ENCODE measurements at regions not wholly inside any gene's neighbourhood (a gene's known extent, or its start where the extent isn't known, plus 50 kb on each side); places are given as distances from the start of the nearest gene placed in this dataset.

DNA sequence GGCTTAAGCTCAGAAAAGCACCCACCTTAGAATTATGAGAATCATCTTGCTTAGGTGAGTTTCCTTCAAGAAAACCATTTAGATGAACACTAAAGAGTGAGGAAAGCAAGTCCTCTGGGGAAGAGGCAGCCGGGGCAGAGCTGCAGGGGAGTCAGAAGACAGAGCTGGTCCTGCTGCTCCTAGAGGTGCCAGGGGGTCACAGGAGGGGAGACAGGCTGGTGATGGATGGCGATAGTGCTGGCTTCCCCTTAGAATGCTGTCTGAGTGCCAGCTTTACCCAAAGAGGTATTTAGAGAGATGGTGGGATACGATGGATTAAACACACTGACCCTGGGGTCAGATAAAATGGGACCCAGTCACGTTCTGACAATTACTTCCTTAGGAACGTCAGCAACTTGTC lies 269.4 kb downstream of the TDRD15 start:
- no peak for DNase-seq (ENCODE audit: low read depth, low spot score)

DNA sequence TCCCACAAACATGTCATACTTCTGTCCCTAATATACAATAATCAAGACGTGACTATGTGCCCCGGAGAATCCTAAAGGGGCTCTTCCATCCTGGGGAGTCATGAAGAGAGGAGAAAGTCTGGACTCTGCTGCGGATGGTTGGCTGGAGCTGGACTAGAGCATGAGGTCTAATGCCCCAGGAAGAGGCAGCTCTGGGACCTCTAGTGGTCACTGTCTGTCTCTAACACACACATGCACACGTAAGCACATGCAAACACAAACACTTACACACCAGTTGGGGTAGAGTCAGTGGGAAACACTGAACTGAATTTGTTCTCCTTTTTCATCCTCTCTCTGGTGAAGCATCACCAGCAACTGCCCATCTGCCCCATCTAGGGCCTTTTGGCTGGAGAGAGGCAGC lies 271.6 kb downstream of the TDRD15 start:
- no peak for DNase-seq (ENCODE audit: low read depth, low spot score)

DNA sequence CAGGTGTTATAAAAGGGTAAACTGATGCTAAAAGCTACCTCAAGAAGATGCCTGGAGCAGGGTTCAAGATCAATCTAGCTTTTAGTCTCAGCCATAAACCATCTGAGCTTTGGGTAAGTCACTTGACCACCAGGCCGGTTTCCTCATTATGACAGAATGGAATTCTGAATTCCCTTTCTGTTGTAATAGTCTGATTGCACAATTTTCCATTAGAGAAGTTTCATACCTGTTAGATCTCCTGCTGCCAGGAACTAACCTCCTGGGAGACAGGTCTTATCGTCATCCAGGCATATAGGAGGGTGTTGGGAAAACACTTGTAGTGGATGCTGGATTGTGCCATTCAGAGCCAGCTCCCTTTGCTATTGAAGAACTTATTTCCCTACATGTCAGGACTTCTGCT lies 272.5 kb downstream of the TDRD15 start:
- DNase-seq (ENCODE audit: low read depth, low spot score) = no peak

DNA sequence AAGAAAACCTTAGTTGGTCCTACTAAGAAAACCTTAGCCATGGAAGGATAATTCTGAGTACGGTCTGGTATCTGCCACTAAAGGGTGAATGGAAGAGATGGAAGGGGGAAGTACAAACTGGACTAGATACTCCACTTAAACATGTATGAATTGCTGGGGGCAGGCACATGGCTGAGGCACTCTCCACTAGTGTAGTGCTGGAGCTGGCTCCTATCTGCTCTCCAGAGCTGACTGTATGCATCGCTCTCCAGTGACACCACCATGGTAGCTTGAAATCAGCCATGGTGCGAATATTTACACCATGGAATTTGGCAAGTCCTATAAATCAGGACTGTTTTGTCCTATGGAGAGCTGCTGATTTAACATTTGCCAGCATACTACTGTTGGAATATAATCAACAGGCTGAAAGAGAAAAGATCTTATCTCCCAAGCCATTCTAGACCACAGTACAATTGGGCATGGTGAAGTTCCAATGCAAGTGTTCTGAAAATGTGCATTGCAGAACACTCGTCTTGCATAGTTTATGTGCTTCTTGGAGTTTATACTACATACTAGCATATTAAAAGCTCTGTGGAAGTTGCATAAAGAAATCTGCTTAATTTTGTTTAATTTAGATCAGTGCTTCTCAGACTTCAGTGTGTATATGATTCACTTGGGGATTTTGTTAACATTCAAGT lies 277.4 kb downstream of the TDRD15 start:
- no peak for DNase-seq (ENCODE audit: low read depth, low spot score)

DNA sequence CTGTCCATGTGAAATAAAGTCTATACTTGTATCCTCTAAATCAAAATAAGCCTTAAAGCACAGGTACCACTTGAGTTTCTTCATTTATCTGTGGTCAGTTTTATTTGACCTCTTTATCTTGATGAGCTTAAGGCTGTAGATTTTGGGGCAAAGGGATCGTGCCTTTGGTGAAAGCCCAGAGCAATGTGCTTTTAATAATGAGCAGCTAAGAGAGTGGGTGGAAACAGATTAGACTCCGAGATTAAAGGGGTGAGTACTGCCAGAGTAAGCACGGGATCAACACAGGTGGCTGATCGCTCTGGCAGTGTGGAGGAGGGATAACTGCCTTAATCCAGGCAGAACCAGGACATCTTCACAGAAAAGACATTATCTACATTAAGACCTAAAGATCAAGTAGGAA lies 280.4 kb downstream of the TDRD15 start:
- DNase-seq (ENCODE audit: low read depth, low spot score) = no peak

DNA sequence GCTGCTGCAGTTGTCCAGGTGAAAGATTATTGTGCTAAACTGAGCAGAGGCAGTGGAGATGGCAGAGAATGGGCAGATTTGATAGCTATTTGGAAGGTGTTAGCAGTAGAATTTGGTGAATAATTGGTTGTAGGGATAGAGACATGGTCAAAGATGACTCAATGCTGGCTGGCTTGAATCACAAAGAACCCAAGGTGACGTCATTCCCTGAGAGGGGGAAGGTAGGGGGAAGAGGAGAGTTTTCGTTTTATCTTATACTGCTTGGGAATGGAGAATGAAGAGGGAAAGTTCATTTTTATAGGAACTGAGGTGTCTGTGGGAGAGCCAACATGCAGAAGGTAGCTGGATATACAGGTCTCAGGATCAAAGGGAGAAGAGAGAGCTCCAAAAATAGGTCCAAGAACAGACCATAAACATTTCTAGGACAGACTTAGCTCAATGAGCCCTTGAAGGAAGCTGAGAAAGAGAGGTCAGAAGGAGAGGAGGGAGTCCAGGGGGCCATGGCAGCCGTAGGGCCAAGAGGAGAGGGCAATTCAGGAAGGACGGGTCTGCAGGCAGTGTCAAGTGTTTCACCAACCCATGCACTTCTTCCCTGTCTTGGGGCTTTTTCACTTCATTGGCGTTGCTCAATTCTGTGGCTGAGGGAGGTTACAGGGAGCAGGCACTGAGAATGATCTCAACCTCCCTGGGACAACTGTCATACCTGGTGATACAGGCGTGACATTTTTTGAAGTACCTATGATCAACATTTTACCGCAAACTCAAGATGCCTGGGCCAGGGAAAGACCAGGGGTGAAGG lies 281.3 kb downstream of the TDRD15 start:
- no peak for DNase-seq (ENCODE audit: low read depth, low spot score)

DNA sequence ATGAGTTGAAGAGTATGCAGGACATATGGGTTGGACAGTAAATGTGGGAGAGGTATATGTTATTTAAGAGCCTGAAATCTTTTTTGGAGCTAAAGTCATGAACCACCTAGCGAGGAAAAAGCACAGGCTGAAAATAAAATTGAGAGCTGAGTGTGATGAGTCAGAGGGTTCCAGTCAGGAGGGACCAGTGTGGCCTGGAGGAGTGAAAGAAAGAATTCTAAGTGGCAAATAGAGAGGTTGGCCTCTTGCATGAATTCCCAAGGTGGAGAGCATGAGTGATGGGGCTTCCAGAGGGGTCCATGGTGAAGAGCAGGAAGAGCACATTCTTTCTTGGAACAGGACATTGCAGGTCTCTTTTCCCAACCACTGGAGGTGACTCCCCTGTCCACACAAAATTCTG lies 282.6 kb downstream of the TDRD15 start:
- no peak for DNase-seq (ENCODE audit: low read depth, low spot score)

DNA sequence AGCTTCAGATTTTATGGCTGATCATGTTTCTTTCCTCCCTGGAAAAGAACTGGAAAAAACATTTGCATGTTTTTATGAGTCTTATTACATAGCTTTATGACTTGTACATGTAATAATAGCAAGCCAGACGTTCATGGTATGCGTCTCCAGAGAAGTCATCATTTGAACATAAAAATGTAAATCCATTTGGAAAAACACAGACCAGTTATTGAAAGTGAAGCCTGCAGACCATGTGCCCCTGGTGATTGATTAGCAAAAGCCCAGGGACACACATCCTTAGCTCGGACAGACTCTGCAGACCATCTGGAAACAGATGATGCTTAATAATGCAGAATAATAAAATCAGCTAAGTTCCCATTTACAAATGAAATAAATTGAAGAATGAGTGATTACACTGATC lies 283.1 kb downstream of the TDRD15 start:
- no peak for DNase-seq (ENCODE audit: low read depth, low spot score)

DNA sequence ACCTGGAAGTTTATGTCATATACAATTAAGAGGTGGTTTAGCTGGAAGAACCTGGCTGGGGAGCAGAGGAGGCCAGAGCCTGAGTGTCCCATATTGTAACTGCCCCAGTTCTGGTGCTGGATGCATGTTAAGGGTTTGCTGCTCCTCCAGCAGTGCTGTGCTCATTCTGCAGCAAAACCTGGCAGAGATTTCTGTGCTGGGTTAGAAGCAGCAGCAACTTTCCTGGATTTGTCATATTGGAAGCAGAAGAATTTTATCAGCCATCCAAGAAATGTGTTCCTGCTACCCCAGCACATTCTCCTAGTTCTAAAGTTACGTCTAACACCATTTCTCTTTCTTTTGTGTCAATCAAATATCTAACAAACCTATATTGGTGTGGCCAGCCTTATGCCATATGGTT lies 284.1 kb downstream of the TDRD15 start:
- no peak for DNase-seq (ENCODE audit: low read depth, low spot score)

DNA sequence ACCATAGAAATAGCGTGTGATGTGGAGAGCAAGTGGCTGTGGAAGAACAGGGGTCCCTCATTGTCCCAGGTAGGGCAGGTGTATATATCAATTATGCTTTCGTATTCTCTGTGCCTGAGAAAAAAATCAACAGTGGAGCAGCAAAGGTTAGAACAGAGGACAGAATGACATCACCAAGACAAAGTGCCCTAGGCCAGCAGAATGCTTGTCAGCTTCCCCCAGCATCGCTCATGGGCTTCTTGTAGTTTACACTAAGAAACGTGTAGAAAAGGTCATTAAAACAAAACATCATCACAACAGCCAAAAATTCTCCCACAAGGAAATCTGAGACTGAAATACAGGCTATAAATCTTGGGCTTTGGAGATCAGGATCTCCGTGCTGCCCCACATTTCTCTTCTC lies 288.0 kb downstream of the TDRD15 start:
- DNase-seq (ENCODE audit: low read depth, low spot score) = no peak

DNA sequence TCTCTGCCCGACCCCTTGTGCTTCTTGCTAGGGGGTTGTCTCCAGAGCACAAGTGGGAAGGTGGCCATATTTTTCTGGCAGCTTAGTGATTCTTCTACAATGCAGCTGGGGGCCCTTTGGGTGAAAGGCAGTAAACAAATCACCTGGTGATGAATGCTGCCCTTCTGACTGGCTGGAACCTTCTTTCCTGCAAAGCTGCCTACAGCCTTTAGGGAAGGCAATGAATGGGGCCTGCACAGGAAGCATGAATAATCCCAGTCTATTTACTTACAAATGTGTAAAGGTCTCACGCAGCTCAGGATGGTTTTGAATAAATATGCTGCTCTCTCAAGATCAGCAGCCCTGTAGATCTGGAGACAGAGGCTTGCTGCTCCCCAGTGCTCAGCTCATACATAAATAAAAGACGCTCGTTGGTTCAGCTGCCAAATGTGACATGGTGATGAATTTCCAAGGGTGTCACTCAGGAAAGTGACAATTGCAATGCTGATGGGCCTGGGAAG lies 289.2 kb downstream of the TDRD15 start:
- no peak for DNase-seq (ENCODE audit: low read depth, low spot score)

DNA sequence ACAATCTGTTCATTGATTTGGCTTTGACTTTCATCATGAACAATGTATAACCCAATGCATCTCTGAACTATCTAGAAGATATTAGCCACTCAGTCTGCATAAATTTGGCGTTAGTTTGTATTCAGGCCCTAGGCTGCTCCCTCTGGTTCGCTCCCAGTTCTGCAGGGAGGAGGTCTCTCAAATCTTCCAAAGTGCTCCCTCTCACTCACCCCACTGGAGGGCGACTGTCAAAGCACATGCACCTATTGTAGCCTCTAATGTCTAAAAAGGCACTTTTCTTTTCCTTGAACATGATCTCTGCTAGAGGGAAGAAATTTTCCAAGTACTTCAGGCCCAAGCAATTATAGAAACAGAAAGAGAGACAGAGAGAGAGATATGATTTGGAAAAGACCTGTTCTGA lies 291.5 kb downstream of the TDRD15 start:
- DNase-seq (ENCODE audit: low read depth, low spot score) = peak; percentile 12

DNA sequence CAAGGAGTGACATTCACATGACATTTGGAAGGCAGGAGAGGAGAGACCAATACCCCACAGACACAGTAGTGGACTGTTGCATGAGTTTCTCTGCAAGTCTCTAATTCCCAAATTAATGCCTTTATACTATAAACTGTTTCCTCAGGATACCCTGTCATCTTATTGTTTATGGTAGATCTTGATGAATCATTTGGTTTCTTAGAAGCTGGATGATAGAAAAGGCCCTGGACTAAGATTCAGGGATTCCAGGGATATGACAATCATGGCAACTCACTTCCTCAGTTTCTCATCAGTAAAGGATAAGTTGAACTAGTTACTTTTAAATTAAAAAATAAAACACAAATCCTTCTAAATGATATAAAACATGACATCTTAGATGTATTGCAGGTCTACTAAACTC lies 292.5 kb downstream of the TDRD15 start:
- no peak for DNase-seq (ENCODE audit: low read depth, low spot score)

DNA sequence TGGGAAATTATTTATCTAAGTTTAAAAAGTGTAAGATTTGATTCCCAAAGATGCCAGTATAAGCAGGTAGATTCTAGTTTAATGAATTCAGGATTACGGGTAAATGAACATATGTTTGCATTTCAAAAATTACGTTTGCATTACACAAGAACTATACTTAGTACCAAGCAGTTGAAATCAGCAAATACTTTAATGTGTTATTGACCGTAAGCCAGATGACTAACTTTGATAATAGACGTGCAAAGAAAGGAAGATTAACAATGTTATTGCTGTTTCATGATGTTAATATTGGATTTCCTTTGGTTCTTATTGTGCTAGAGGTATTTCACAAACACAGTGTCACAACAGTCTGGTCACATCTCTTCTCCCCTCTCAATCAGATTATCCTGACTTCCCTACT lies 294.7 kb downstream of the TDRD15 start:
- DNase-seq (ENCODE audit: low read depth, low spot score) = no peak

DNA sequence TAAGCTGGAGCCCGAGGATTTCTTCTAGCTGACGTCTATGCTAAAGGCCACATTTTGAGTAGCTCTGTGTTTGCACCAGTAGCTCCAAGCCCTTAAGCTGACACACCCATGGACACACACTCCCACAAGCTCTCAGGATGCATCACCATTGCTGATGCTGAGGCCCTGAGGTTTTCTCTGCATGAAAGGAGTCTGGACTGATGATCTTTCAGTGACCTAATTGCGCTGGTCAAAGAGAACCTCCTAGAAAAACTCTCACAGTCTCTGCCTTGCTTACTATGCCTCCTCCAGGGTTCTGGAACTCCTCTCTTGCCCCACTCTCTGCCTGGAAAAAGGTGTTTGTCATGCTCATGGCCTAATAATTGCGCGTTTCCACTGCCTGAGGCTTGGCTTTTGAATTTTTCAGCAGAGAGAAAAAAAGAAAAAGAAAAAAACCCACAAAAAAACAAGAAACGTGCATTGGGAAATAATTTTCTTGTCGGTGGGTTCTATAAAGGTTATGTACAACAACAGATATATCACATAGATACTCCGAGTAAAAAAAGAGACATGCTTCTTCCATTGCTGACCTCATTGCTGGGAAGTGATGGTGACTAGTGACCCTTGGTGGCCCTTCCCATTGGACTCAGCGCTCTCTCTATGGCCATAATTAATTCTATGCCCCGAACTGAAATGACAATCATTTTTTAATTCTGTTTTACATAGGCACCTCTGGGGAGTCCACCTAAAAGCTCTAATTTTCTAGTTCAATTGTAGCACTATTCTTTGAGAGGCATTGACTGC lies 297.0 kb downstream of the TDRD15 start:
- no peak for DNase-seq (ENCODE audit: low read depth, low spot score)

DNA sequence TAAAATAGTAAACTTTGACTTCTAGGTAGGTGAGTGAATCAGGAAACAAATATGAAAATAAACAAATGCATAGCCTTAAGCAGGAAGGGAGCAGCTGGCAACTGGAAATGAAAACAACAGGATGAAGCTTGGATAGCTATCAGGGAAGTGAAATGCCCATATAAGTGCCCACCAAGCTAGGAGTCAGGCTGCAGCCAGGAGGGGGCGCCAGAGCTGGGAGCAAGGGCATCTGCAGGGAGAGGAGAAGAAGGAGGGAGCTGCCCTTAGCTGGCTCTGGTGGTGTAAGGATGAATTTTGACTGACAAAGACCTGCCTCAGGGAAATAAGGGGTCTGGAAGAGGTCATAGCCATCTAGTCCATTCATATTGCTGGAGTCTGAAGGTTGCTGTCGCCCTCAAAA lies 298.3 kb downstream of the TDRD15 start:
- peak; percentile 15 for DNase-seq (ENCODE audit: low read depth, low spot score)

DNA sequence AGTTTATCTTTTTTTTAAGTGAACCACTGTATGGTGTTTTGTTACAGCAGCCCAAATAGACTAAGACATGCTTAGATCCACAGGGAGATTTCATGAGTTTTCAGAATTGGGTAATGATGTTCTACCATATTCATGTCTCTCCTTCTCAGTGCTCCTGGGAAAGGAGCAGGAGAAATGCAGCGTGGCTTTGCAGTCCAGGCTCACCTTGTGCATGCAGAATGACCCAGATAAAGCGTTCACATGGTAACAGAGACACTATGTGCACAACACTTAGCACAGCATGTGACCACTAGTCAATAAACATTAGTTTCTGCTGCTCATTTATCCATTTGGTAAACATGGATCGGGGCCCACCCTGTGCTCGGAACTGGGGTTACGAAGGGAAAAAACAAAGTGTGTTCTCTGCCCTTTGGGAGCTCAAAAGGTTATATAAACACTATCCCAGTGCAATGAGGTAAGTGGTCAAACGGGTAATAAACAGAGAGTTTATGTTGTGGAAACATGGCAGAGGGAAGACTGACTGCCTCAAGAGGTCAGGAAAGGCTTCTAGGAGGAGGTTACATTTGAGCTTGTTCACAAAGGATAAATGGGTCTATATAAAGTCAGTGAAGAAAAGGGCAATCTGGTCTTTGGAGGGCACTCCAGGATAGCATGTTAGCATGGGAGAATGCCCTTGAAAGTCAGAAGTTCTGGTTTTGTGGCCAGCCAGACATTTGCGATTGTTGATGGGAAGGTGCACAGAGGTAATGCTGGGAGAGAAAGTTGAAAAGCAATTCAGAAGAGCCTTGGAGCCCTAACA lies 299.2 kb downstream of the TDRD15 start:
- DNase-seq (ENCODE audit: low read depth, low spot score) = no peak

DNA sequence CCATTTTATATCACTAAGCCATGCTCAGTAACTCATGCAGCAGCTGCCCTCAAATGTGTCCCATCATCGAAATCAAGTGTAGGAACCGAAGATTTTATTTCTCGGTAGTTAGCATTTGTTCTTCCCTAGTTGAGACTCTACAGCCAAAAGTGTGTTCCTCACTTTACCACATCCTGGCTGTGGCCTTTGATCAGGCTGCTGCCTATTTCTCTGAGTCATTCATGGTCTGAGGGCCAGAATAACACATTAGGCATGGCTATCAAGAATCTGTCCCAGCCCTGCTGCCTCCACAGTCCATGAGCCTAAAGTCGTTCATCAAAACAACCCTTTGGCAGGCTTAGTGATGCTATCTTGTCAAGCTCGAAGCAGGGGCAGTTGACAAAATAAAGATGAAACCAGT lies 300.1 kb downstream of the TDRD15 start:
- no peak for DNase-seq (ENCODE audit: low read depth, low spot score)

DNA sequence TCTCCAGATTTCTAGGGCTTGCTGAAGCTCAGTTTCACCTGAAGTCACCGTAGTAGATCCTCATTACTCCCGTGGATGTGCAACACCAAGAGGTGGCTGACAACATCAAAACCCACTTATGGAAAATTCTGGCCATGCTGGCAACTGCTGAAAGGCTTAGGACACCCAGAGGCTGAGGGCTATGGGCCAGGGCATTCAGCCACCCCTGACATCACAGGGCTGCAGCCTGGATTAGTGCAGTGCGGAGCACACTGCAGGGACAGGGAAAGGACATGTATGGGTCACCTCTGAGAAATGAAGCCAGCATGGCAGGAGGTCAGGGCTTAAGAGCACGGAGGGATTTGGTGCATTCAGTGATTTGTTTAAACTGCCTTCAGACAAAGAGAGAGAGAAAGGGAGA lies 300.6 kb downstream of the TDRD15 start:
- no peak for DNase-seq (ENCODE audit: low read depth, low spot score)

DNA sequence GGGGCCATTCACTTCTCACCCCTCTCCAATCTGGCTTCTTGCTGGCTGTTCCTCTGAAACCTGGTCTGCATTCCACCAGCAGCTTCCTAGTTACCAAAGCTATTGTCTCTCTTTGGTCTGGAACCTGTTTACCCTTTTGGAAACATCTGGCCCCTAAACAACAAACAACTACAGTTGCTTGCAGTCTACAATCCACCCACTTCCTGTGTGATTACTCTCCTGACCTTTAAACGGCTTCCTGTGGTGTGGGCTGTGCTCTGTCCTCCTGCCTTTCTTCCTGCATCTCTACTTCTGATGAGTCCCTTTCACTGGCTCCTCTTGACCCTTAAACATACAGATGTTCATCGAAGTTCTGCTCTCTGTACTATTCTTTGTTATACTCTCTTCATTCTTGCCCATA lies 303.8 kb downstream of the TDRD15 start:
- DNase-seq (ENCODE audit: low read depth, low spot score) = no peak

DNA sequence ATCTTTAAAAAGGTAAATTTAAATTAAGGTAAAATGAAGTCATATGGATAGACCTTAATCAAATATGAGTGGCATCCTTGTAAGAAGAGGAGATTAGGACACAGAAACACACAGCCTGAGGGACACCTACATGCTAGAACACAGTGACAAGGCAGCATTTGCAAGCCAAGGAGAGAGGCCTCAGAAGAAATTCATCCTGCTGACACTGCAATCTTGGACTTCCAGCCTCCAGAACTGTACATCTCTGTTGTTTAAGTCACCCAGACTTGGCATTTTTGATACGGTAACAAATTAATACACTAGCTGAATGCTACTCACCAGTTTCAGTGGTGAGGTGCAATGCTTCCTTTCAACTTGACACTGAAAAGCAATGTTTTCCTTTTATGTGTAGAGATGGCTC lies 305.0 kb downstream of the TDRD15 start:
- no peak for DNase-seq (ENCODE audit: low read depth, low spot score)

DNA sequence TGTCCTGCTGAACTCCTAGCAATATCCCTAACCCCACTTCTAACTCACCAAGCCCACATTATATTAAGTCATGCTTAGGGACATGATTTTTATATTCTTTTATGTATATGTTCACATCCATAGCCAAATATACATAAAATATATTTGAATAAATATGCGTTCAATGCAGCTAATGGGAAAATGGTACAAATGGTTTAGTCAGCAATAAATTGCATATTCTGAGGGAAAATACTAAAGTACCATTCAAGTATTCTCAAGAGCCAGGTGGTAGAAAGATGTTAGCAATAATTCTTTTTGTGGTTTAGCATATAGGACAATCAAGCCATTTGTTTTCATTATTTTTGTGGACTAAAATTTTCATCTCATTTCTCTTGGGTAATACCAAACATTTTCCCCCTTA lies 306.0 kb downstream of the TDRD15 start:
- no peak for DNase-seq (ENCODE audit: low read depth, low spot score)

Data from iPS DF 19.7 (cell line).